ENCODE measurements at regions not wholly inside any gene's neighbourhood (a gene's known extent, or its start where the extent isn't known, plus 50 kb on each side); places are given as distances from the start of the nearest gene placed in this dataset.

DNA sequence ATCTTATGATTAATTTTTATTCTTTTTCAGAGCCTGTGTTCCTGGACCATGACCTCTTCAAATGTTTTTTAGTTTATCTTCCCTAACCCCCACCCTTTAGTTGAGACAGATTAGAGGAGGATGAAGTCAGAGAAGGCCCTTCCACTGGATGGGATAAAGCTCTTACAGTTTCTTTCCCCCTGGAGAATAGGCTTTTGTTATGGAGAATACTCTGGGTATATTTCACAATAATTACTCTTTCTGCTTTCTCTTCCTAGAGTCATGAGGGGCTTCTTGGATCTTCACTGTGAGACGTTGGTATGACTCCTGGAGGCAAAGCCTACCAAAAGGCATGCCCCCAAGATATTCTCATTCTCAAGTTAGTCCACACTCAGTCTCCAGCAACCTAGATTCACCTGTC, 144.4 kb upstream of the THRB start:
- CTCF ChIA-PET = interaction anchor here (0.9 to 2.1 kb wide), 6 partner anchors 41 to 453 kb away, joined by 3 to 12 read pairs (median 3); no protein-coding TSS in a partner anchor
- no peak for DNase-seq (ENCODE audit: low read depth, low spot score)
- no TSS peak for BruUV-seq (replicated peaks)
- no peaks in the 10 kb centered on the region for H3K9me1 ChIP-seq (replicated peaks; ENCODE audit: control insufficient read depth, extremely low read depth, insufficient read depth, low read length)
- H3K9me3 ChIP-seq (replicated peaks; ENCODE audit: control insufficient read depth, insufficient read depth, low read length) = no peaks in the 10 kb centered on the region
- H3K79me2 ChIP-seq (ENCODE audit: control insufficient read depth, insufficient read depth, low read length) = no peaks in the 10 kb centered on the region
- no peak overlapping the region for H3K9ac ChIP-seq (replicated peaks; ENCODE audit: extremely low read depth, insufficient read depth, low read length)
- no peak overlapping the region for H2AFZ ChIP-seq (ENCODE audit: low read depth, low read length)
- intact Hi-C loops (cut with micrococcal nuclease) = no loop called here
- no peaks in the 10 kb centered on the region for H3K27me3 ChIP-seq (ENCODE audit: control insufficient read depth in 2 of 2, insufficient read depth in 2 of 2, low read length in 2 of 2)
- H3K36me3 ChIP-seq (ENCODE audit: control insufficient read depth in 2 of 2, extremely low read depth in 1 of 2, insufficient read depth in 2 of 2, low read length in 2 of 2) = no peaks in the 10 kb centered on the region
- peaks cover 9% of the 10 kb centered on the region for H3K4me1 ChIP-seq (ENCODE audit: control insufficient read depth, extremely low read depth, insufficient read depth, low read length)
- H3K27ac ChIP-seq (ENCODE audit: insufficient read depth, low read depth, low read length) = no peak overlapping the region
- H3K4me3 ChIP-seq (replicated peaks in 1 of 3; ENCODE audit: insufficient read depth in 1 of 3, low read depth in 1 of 3, low read length in 3 of 3) = no peak overlapping the region
- no peak for FAIRE-seq
- TF ChIP-seq, protein P1, sequence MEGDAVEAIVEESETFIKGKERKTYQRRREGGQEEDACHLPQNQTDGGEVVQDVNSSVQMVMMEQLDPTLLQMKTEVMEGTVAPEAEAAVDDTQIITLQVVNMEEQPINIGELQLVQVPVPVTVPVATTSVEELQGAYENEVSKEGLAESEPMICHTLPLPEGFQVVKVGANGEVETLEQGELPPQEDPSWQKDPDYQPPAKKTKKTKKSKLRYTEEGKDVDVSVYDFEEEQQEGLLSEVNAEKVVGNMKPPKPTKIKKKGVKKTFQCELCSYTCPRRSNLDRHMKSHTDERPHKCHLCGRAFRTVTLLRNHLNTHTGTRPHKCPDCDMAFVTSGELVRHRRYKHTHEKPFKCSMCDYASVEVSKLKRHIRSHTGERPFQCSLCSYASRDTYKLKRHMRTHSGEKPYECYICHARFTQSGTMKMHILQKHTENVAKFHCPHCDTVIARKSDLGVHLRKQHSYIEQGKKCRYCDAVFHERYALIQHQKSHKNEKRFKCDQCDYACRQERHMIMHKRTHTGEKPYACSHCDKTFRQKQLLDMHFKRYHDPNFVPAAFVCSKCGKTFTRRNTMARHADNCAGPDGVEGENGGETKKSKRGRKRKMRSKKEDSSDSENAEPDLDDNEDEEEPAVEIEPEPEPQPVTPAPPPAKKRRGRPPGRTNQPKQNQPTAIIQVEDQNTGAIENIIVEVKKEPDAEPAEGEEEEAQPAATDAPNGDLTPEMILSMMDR (IDR thresholded peaks at IDR 0.05; ENCODE audit: extremely low read depth in 1 of 2, insufficient read depth in 1 of 2, low read depth in 1 of 2, low read length in 2 of 2) = no peak
- no peaks in the 10 kb centered on the region for H4K20me1 ChIP-seq (replicated peaks; ENCODE audit: control insufficient read depth, extremely low read depth, insufficient read depth, low read length)
- no peak overlapping the region for H3K4me2 ChIP-seq (ENCODE audit: insufficient read depth, low read length)
- dilution Hi-C loops (cut with MboI; ENCODE audit: extremely low pct_ligation_motif_present, low sequenced_read_pairs) = no loop called here
- POLR2A ChIA-PET = no interaction called here

GRCh38 chr3:24639481-24640329, 145.1 kb upstream of the THRB start:
- H3K4me3 ChIP-seq (replicated peaks in 1 of 3; ENCODE audit: insufficient read depth in 1 of 3, low read depth in 1 of 3, low read length in 3 of 3) = no peak overlapping the region

More at GRCh38 chr3:24639481-24640329, 145.1 kb upstream of the THRB start:
- Histone ChIP-seq H2AFZ (ENCODE audit: low read depth, low read length) (no peak overlapping the region), H4K20me1 (replicated peaks; ENCODE audit: control insufficient read depth, extremely low read depth, insufficient read depth, low read length) (no peaks in the 10 kb centered on the region), H3K9me3 (replicated peaks; ENCODE audit: control insufficient read depth, insufficient read depth, low read length) (no peaks in the 10 kb centered on the region), H3K9me1 (replicated peaks; ENCODE audit: control insufficient read depth, extremely low read depth, insufficient read depth, low read length) (no peaks in the 10 kb centered on the region), H3K4me2 (ENCODE audit: insufficient read depth, low read length) (no peak overlapping the region), H3K27me3 (ENCODE audit: control insufficient read depth in 2 of 2, insufficient read depth in 2 of 2, low read length in 2 of 2) (no peaks in the 10 kb centered on the region), H3K36me3 (ENCODE audit: control insufficient read depth in 2 of 2, extremely low read depth in 1 of 2, insufficient read depth in 2 of 2, low read length in 2 of 2) (no peaks in the 10 kb centered on the region), H3K9ac (replicated peaks; ENCODE audit: extremely low read depth, insufficient read depth, low read length) (no peak overlapping the region), H3K27ac (ENCODE audit: insufficient read depth, low read depth, low read length) (no peak overlapping the region), H3K4me1 (ENCODE audit: control insufficient read depth, extremely low read depth, insufficient read depth, low read length) (peaks cover 9% of the 10 kb centered on the region), H3K79me2 (ENCODE audit: control insufficient read depth, insufficient read depth, low read length) (no peaks in the 10 kb centered on the region)
- intact Hi-C loops (cut with micrococcal nuclease) = loop anchor here (1.0 to 2.0 kb wide), 5 partner anchors 117 to 641 kb away; no protein-coding TSS in a partner anchor
- FAIRE-seq (no peak), DNase-seq (ENCODE audit: low read depth, low spot score) (no peak)
- TF ChIP-seq POLR2AphosphoS5 (IDR thresholded peaks at IDR 0.05; ENCODE audit: insufficient read depth, low read depth, low read length) (no peak), GATA2 (IDR thresholded peaks at IDR 0.05; ENCODE audit: insufficient read depth, insufficient read length, low read depth, low read length) (no peak), POLR2A (IDR thresholded peaks at IDR 0.05; ENCODE audit: low read depth, low read length) (no peak), FOS (IDR thresholded peaks at IDR 0.05; ENCODE audit: borderline replicate concordance, insufficient read depth, low read length) (no peak), EZH2 (IDR thresholded peaks at IDR 0.05; ENCODE audit: borderline replicate concordance, low read depth, low read length, severe bottlenecking) (no peak), MAX (IDR thresholded peaks at IDR 0.05; ENCODE audit: insufficient read depth, insufficient read length) (no peak), MYC (IDR thresholded peaks at IDR 0.05; ENCODE audit: low read depth, low read length) (no peak), JUN (IDR thresholded peaks at IDR 0.05; ENCODE audit: borderline replicate concordance, insufficient read depth, insufficient read length, low read depth) (no peak)
- TF ChIP-seq, protein P1 (IDR thresholded peaks at IDR 0.05; ENCODE audit: extremely low read depth in 1 of 2, insufficient read depth in 1 of 2, low read depth in 1 of 2, low read length in 2 of 2) = no peak
- POLR2A ChIA-PET = no interaction called here
- CTCF ChIA-PET = interaction anchor here (1.0 to 2.1 kb wide), 4 partner anchors 44 to 454 kb away, joined by 3 to 12 read pairs (median 4); no protein-coding TSS in a partner anchor
- BruUV-seq (replicated peaks) = no TSS peak
- dilution Hi-C loops (cut with MboI; ENCODE audit: extremely low pct_ligation_motif_present, low sequenced_read_pairs) = no loop called here

Measured in endothelial cell of umbilical vein (primary cell).